Neural progenitor cell (in vitro differentiated cells): ENCODE measurements at regions not wholly inside any gene's neighbourhood (a gene's known extent, or its start where the extent isn't known, plus 50 kb on each side); places are given as distances from the start of the nearest gene placed in this dataset.

Source experiments
- CTCF ChIP-seq: fragments of 200-600 bp; sonication (generic); IDR thresholded peaks from 2 replicates; pipeline ENCODE4 v1.5.1; 2017; ENCODE audit warnings: antibody characterized with exemption, mild to moderate bottlenecking
- EZH2 ChIP-seq: fragments of 200-600 bp; sonication (generic); IDR thresholded peaks from 2 replicates; pipeline ENCODE4 v1.6.1; 2017; ENCODE audit warnings: antibody characterized with exemption, mild to moderate bottlenecking, moderate library complexity

DNA sequence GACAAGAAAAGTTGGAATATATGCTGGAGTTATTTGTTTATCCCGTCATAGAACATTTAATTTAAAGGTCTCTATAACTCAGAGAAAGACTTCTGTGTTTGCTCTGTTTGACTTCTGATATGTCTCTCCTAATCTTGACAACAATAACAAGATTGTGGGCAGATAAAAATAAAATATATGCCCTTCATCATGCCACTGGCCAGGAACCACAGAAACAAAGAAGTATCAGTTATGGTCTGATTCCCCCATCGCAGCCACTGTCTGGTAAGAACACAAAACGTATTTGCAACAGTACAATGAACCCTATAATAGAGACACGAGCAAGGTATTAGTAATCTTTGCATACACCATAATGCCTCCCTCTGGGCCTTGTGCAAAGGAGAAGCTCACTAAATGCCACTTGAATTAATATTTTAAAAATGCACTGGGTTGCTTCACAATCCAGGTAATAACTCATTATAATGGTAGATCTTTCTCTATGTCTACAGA is 1498.3 kb downstream of the CDH11 start:
- TF ChIP-seq CTCF (no peak), EZH2 (no peak)
